WTC11 (cell line): ENCODE measurements at regions not wholly inside any gene's neighbourhood (a gene's known extent, or its start where the extent isn't known, plus 50 kb on each side); places are given as distances from the start of the nearest gene placed in this dataset.

Experiments
- ATAC-seq: fragments of 200-7000 bp; cut with Tn5 transposase; 2 replicates; pipeline ENCODE4 v1.10.0; 2021; ENCODE audit warnings: mild to moderate bottlenecking, moderate library complexity
- CTCF ChIA-PET: fragments of 300-600 bp; sonication (Branson Sonifier 250); formaldehyde crosslinking; loops from one replicate; lab custom pipeline; 2021; ENCODE audit warnings: antibody characterized with exemption; lab: Charles Lee
- POLR2A ChIA-PET: fragments of 350-600 bp; sonication (Branson Sonifier 250); formaldehyde crosslinking; loops from one replicate; lab custom pipeline; 2021; ENCODE audit warnings: antibody characterized with exemption; lab: Charles Lee
- DNase-seq: peaks from one replicate; pipeline ENCODE4 v3.0.0; 2021; ENCODE audit warnings: low spot score
- H3K27ac Mint-ChIP-seq: 2 replicates; pipeline ENCODE4 v1.8.0; 2021; ENCODE audit warnings: mixed read lengths
- H3K27me3 Mint-ChIP-seq: 2 replicates; pipeline ENCODE4 v1.8.0; 2021; ENCODE audit warnings: low read depth, mild to moderate bottlenecking, moderate library complexity, mixed read lengths
- H3K36me3 Mint-ChIP-seq: 2 replicates; pipeline ENCODE4 v1.8.0; 2021; ENCODE audit warnings: mixed read lengths
- H3K4me1 Mint-ChIP-seq: 2 replicates; pipeline ENCODE4 v1.8.0; 2022; ENCODE audit warnings: mixed read lengths
- H3K4me3 Mint-ChIP-seq: 2 replicates; pipeline ENCODE4 v1.8.0; 2021; ENCODE audit warnings: mild to moderate bottlenecking, moderate library complexity, mixed read lengths
- H3K9me3 Mint-ChIP-seq: 2 replicates; pipeline ENCODE4 v1.8.0; 2021; ENCODE audit warnings: mixed read lengths
- AR ChIP-seq: fragments of 250-450 bp; sonication (Bioruptor Pico); IDR thresholded peaks from 2 replicates; pipeline ENCODE4 v1.9.0; 2021; ENCODE audit warnings: mild to moderate bottlenecking
- ATF1 ChIP-seq: sonication (generic); formaldehyde crosslinking; IDR thresholded peaks from 2 replicates; pipeline ENCODE4 v1.8.1; 2023; ENCODE audit warnings: mild to moderate bottlenecking, moderate library complexity, missing genetic modification reagents
- CDX4 ChIP-seq: fragments of 250-450 bp; sonication (Bioruptor Pico); IDR thresholded peaks from 2 replicates; pipeline ENCODE4 v1.9.0; 2021; ENCODE audit warnings: moderate library complexity, mild to moderate bottlenecking, inconsistent platforms, borderline replicate concordance
- EMX1 ChIP-seq: fragments of 250-450 bp; sonication (Bioruptor Pico); IDR thresholded peaks from 2 replicates; pipeline ENCODE4 v1.8.0; 2021; ENCODE audit warnings: mild to moderate bottlenecking
- HMGXB4 ChIP-seq: sonication (generic); formaldehyde crosslinking; IDR thresholded peaks from 2 replicates; pipeline ENCODE4 v1.8.1; 2023; ENCODE audit warnings: mild to moderate bottlenecking, moderate library complexity, missing genetic modification reagents
- IRF2 ChIP-seq: sonication (generic); formaldehyde crosslinking; IDR thresholded peaks from 2 replicates; pipeline ENCODE4 v1.8.0; 2022; ENCODE audit warnings: low read depth, missing genetic modification reagents, borderline replicate concordance
- MAX ChIP-seq: sonication (generic); formaldehyde crosslinking; IDR thresholded peaks from 2 replicates; pipeline ENCODE4 v1.8.0; 2022; ENCODE audit warnings: mild to moderate bottlenecking, missing genetic modification reagents
- NFYB ChIP-seq: sonication (generic); formaldehyde crosslinking; conservative IDR thresholded peaks from 2 replicates; pipeline ENCODE4 v1.8.0; 2022; ENCODE audit warnings: low read depth, missing genetic modification reagents
- OVOL2 ChIP-seq: fragments of 250-450 bp; sonication (Bioruptor Pico); IDR thresholded peaks from 2 replicates; pipeline ENCODE4 v1.9.0; 2021; ENCODE audit warnings: mild to moderate bottlenecking, borderline replicate concordance
- SOX15 ChIP-seq: fragments of 250-450 bp; sonication (Bioruptor Pico); IDR thresholded peaks from 2 replicates; pipeline ENCODE4 v1.9.0; 2021; ENCODE audit warnings: mild to moderate bottlenecking
- SP1 ChIP-seq: sonication (generic); formaldehyde crosslinking; conservative IDR thresholded peaks from 2 replicates; pipeline ENCODE4 v1.8.1; 2022; ENCODE audit warnings: missing genetic modification reagents
- TEAD1 ChIP-seq: sonication (generic); formaldehyde crosslinking; IDR thresholded peaks from 2 replicates; pipeline ENCODE4 v1.8.0; 2022; ENCODE audit warnings: mild to moderate bottlenecking, missing genetic modification reagents
- TEAD4 ChIP-seq: sonication (generic); formaldehyde crosslinking; IDR thresholded peaks from 2 replicates; pipeline ENCODE4 v1.8.0; 2022; ENCODE audit warnings: mild to moderate bottlenecking, missing genetic modification reagents
- TP53 ChIP-seq: sonication (generic); formaldehyde crosslinking; IDR thresholded peaks from 2 replicates; pipeline ENCODE4 v1.8.1; 2023; ENCODE audit warnings: mild to moderate bottlenecking, missing genetic modification reagents
- ZMAT4 ChIP-seq: fragments of 250-450 bp; sonication (Bioruptor Pico); IDR thresholded peaks from 2 replicates; pipeline ENCODE4 v1.9.0; 2021; ENCODE audit warnings: mild to moderate bottlenecking
- ZNF121 ChIP-seq: sonication (generic); formaldehyde crosslinking; IDR thresholded peaks from 2 replicates; pipeline ENCODE4 v1.8.0; 2023; ENCODE audit warnings: missing genetic modification reagents
- ZNF671 ChIP-seq: fragments of 250-450 bp; sonication (Bioruptor Pico); IDR thresholded peaks from 2 replicates; pipeline ENCODE4 v1.8.0; 2021; ENCODE audit warnings: mild to moderate bottlenecking

GRCh38 chr3:181855825-181856224 lies 144.1 kb downstream of the SOX2 start:
- peaks cover 40% of the 10 kb centered on the region for H3K4me1 Mint-ChIP-seq
- no peak for ATAC-seq
- H3K9me3 Mint-ChIP-seq = peaks cover 5% of the 10 kb centered on the region; the same call in 1 of the 2 replicates
- H3K27me3 Mint-ChIP-seq = no peaks in the 10 kb centered on the region
- H3K36me3 Mint-ChIP-seq = 0 out of 2 replicates have a peak, but pooled peaks cover 3% of the 10 kb centered on the region
- DNase-seq = no peak
- peak overlapping the region; percentile 42 for H3K27ac Mint-ChIP-seq
- POLR2A ChIA-PET = interaction anchor here (0.5 kb wide), 1 partner anchor 12 kb away, joined by 3 read pairs; no protein-coding TSS in a partner anchor
- H3K4me3 Mint-ChIP-seq = no peak overlapping the region
- CTCF ChIA-PET = no interaction called here
- TF ChIP-seq AR (CRISPR knock-in tag) (no peak), HMGXB4 (no peak), IRF2 (CRISPR knock-in tag) (no peak), CDX4 (CRISPR knock-in tag) (no peak), ZNF671 (CRISPR knock-in tag) (no peak)

- DNase-seq = peak; percentile 30
- no peaks in the 10 kb centered on the region for H3K27me3 Mint-ChIP-seq
- 0 out of 2 replicates have a peak, but pooled peaks cover 3% of the 10 kb centered on the region for H3K36me3 Mint-ChIP-seq
- peak; percentile 80 for ATAC-seq
- H3K27ac Mint-ChIP-seq = peak overlapping the region; percentile 97
- H3K9me3 Mint-ChIP-seq = peaks cover 4% of the 10 kb centered on the region; the same call in 1 of the 2 replicates
- peaks cover 50% of the 10 kb centered on the region for H3K4me1 Mint-ChIP-seq
- no peak for TF ChIP-seq MAX (CRISPR knock-in tag)
- TF ChIP-seq NFYB (CRISPR knock-in tag) = no peak
- TF ChIP-seq EMX1 (CRISPR knock-in tag) = no peak
- TF ChIP-seq TEAD4 (CRISPR knock-in tag) = no peak
- TF ChIP-seq ZNF121 = no peak
- no peak for TF ChIP-seq OVOL2
- TF ChIP-seq SOX15 (CRISPR knock-in tag) = no peak
- no peak for TF ChIP-seq SP1 (CRISPR knock-in tag)
- TF ChIP-seq ATF1 (CRISPR knock-in tag) = no peak
- no peak for TF ChIP-seq TP53
- CTCF ChIA-PET = interaction anchor here (0.5 kb wide), 1 partner anchor 87 kb away, joined by 4 read pairs; no protein-coding TSS in a partner anchor
- POLR2A ChIA-PET = no interaction called here
- H3K4me3 Mint-ChIP-seq = peak overlapping the region; percentile 42
Measured at GRCh38 chr3:181859518-181859917, 147.8 kb downstream of the SOX2 start.

GRCh38 chr3:181860235-181860634 lies 148.5 kb downstream of the SOX2 start:
- Mint-ChIP-seq H3K9me3 (no peaks in the 10 kb centered on the region), H3K27me3 (no peaks in the 10 kb centered on the region), H3K4me3 (peak overlapping the region; percentile 42), H3K36me3 (no peaks in the 10 kb centered on the region), H3K27ac (peak overlapping the region; percentile 97), H3K4me1 (peaks cover 50% of the 10 kb centered on the region)
- ATAC-seq = peak; percentile 68
- DNase-seq = no peak
- 0 out of 2 replicates have a peak, but pooled peaks have one; percentile 31 for TF ChIP-seq ZMAT4
- no peak for TF ChIP-seq TP53
- peak; percentile 38; the same call in 1 of the 2 replicates for TF ChIP-seq TEAD1 (CRISPR knock-in tag)
- ChIA-PET CTCF (no interaction called here), POLR2A (no interaction called here)
